ENCODE measurements at regions not wholly inside any gene's neighbourhood (a gene's known extent, or its start where the extent isn't known, plus 50 kb on each side); places are given as distances from the start of the nearest gene placed in this dataset.
"Not testable (repeated sequence)": the region's sequence is repeated elsewhere in the genome, so short reads cannot be mapped to it uniquely, and the experiment has no call there.

- H3K4me1 Mint-ChIP-seq (ENCODE audit: low read depth); H3K9me3 Mint-ChIP-seq (ENCODE audit: low read depth); H3K36me3 Mint-ChIP-seq (ENCODE audit: insufficient read depth); H3K27me3 Mint-ChIP-seq; DNase-seq (ENCODE audit: low spot score, unreplicated experiment); H3K4me3 Mint-ChIP-seq (ENCODE audit: low read depth); H3K27ac Mint-ChIP-seq: not testable (repeated sequence)
These were observed 54.9 kb upstream of the NBPF12 start for GRCh38 chr1:146883190-146883589.

GRCh38 chr1:146881096-146881495 lies 57.0 kb upstream of the NBPF12 start:
- DNase-seq (ENCODE audit: low spot score, unreplicated experiment); H3K4me3 Mint-ChIP-seq (ENCODE audit: low read depth); H3K27ac Mint-ChIP-seq; H3K36me3 Mint-ChIP-seq (ENCODE audit: insufficient read depth); H3K4me1 Mint-ChIP-seq (ENCODE audit: low read depth); H3K9me3 Mint-ChIP-seq (ENCODE audit: low read depth); H3K27me3 Mint-ChIP-seq: not testable (repeated sequence)

- H3K9me3 Mint-ChIP-seq (ENCODE audit: low read depth); H3K36me3 Mint-ChIP-seq (ENCODE audit: insufficient read depth); DNase-seq (ENCODE audit: low spot score, unreplicated experiment); H3K27me3 Mint-ChIP-seq; H3K4me1 Mint-ChIP-seq (ENCODE audit: low read depth); H3K27ac Mint-ChIP-seq; H3K4me3 Mint-ChIP-seq (ENCODE audit: low read depth): not testable (repeated sequence)
These were observed 74.3 kb upstream of the NBPF12 start for GRCh38 chr1:146863799-146864319.

- H3K4me3 Mint-ChIP-seq (ENCODE audit: low read depth); H3K4me1 Mint-ChIP-seq (ENCODE audit: low read depth); H3K9me3 Mint-ChIP-seq (ENCODE audit: low read depth); H3K27me3 Mint-ChIP-seq; H3K36me3 Mint-ChIP-seq (ENCODE audit: insufficient read depth); H3K27ac Mint-ChIP-seq: not testable (repeated sequence)
- peak; percentile 18 for DNase-seq (ENCODE audit: low spot score, unreplicated experiment)
These were observed 85.0 kb upstream of the NBPF12 start for GRCh38 chr1:146853147-146853546.

GRCh38 chr1:146850352-146850889 lies 87.7 kb upstream of the NBPF12 start:
- not testable (repeated sequence) for H3K27ac Mint-ChIP-seq; H3K9me3 Mint-ChIP-seq (ENCODE audit: low read depth); H3K36me3 Mint-ChIP-seq (ENCODE audit: insufficient read depth); DNase-seq (ENCODE audit: low spot score, unreplicated experiment); H3K4me3 Mint-ChIP-seq (ENCODE audit: low read depth); H3K4me1 Mint-ChIP-seq (ENCODE audit: low read depth); H3K27me3 Mint-ChIP-seq

GRCh38 chr1:146838725-146839124 lies 99.4 kb upstream of the NBPF12 start:
- not testable (repeated sequence) for H3K27ac Mint-ChIP-seq; H3K4me3 Mint-ChIP-seq (ENCODE audit: low read depth); DNase-seq (ENCODE audit: low spot score, unreplicated experiment)

GRCh38 chr1:146826957-146827356 lies 111.2 kb upstream of the NBPF12 start:
- not testable (repeated sequence) for DNase-seq (ENCODE audit: low spot score, unreplicated experiment); H3K27ac Mint-ChIP-seq; H3K9me3 Mint-ChIP-seq (ENCODE audit: low read depth); H3K27me3 Mint-ChIP-seq; H3K36me3 Mint-ChIP-seq (ENCODE audit: insufficient read depth); H3K4me1 Mint-ChIP-seq (ENCODE audit: low read depth); H3K4me3 Mint-ChIP-seq (ENCODE audit: low read depth)

More at GRCh38 chr1:146838725-146839124, 99.4 kb upstream of the NBPF12 start:
- H3K27me3 Mint-ChIP-seq; H3K9me3 Mint-ChIP-seq (ENCODE audit: low read depth); H3K36me3 Mint-ChIP-seq (ENCODE audit: insufficient read depth); H3K4me1 Mint-ChIP-seq (ENCODE audit: low read depth): not testable (repeated sequence)

- not testable (repeated sequence) for H3K27ac Mint-ChIP-seq
These were observed 143.9 kb upstream of the NBPF12 start for GRCh38 chr1:146794236-146794635.

GRCh38 chr1:146792725-146793124 lies 145.4 kb upstream of the NBPF12 start:
- not testable (repeated sequence) for H3K4me1 Mint-ChIP-seq (ENCODE audit: low read depth); H3K4me3 Mint-ChIP-seq (ENCODE audit: low read depth); H3K27me3 Mint-ChIP-seq; H3K9me3 Mint-ChIP-seq (ENCODE audit: low read depth); DNase-seq (ENCODE audit: low spot score, unreplicated experiment); H3K36me3 Mint-ChIP-seq (ENCODE audit: insufficient read depth)
- H3K27ac Mint-ChIP-seq = peak overlapping the region; percentile 62

More at GRCh38 chr1:146794236-146794635, 143.9 kb upstream of the NBPF12 start:
- not testable (repeated sequence) for H3K27me3 Mint-ChIP-seq; H3K36me3 Mint-ChIP-seq (ENCODE audit: insufficient read depth); DNase-seq (ENCODE audit: low spot score, unreplicated experiment); H3K4me1 Mint-ChIP-seq (ENCODE audit: low read depth); H3K9me3 Mint-ChIP-seq (ENCODE audit: low read depth); H3K4me3 Mint-ChIP-seq (ENCODE audit: low read depth)

- not testable (repeated sequence) for H3K27me3 Mint-ChIP-seq; H3K36me3 Mint-ChIP-seq (ENCODE audit: insufficient read depth); H3K9me3 Mint-ChIP-seq (ENCODE audit: low read depth); H3K27ac Mint-ChIP-seq; H3K4me1 Mint-ChIP-seq (ENCODE audit: low read depth); DNase-seq (ENCODE audit: low spot score, unreplicated experiment); H3K4me3 Mint-ChIP-seq (ENCODE audit: low read depth)
These were observed 153.7 kb upstream of the NBPF12 start for GRCh38 chr1:146784212-146784940.

GRCh38 chr1:146781235-146781634 lies 156.9 kb upstream of the NBPF12 start:
- not testable (repeated sequence) for H3K27me3 Mint-ChIP-seq; H3K4me3 Mint-ChIP-seq (ENCODE audit: low read depth); H3K36me3 Mint-ChIP-seq (ENCODE audit: insufficient read depth); DNase-seq (ENCODE audit: low spot score, unreplicated experiment); H3K27ac Mint-ChIP-seq; H3K9me3 Mint-ChIP-seq (ENCODE audit: low read depth); H3K4me1 Mint-ChIP-seq (ENCODE audit: low read depth)

GRCh38 chr1:146777826-146778602 lies 160.1 kb upstream of the NBPF12 start:
- not testable (repeated sequence) for H3K9me3 Mint-ChIP-seq (ENCODE audit: low read depth); H3K36me3 Mint-ChIP-seq (ENCODE audit: insufficient read depth); H3K27ac Mint-ChIP-seq; DNase-seq (ENCODE audit: low spot score, unreplicated experiment); H3K27me3 Mint-ChIP-seq; H3K4me1 Mint-ChIP-seq (ENCODE audit: low read depth); H3K4me3 Mint-ChIP-seq (ENCODE audit: low read depth)

GRCh38 chr1:146774988-146775387 lies 163.1 kb upstream of the NBPF12 start:
- not testable (repeated sequence) for H3K9me3 Mint-ChIP-seq (ENCODE audit: low read depth); H3K4me1 Mint-ChIP-seq (ENCODE audit: low read depth); H3K4me3 Mint-ChIP-seq (ENCODE audit: low read depth); H3K27me3 Mint-ChIP-seq; DNase-seq (ENCODE audit: low spot score, unreplicated experiment); H3K36me3 Mint-ChIP-seq (ENCODE audit: insufficient read depth); H3K27ac Mint-ChIP-seq
